ENCODE measurements at regions not wholly inside any gene's neighbourhood (a gene's known extent, or its start where the extent isn't known, plus 50 kb on each side); places are given as distances from the start of the nearest gene placed in this dataset.

- ChIA-PET POLR2A (ENCODE audit: unreplicated experiment) (no interaction called here), CTCF (no interaction called here)
- no peaks in the 10 kb centered on the region for H4K20me1 ChIP-seq (ENCODE audit: insufficient read depth, low read length)
- dilution Hi-C loops (cut with HindIII; ENCODE audit: low sequenced_read_pairs, unreplicated experiment) = no loop called here
- H4K91ac ChIP-seq (ENCODE audit: insufficient read depth, low read depth, low read length) = no peak overlapping the region
- peak overlapping the region; percentile 61 for H2AK9ac ChIP-seq (replicated peaks; ENCODE audit: low read depth, low read length, poor library complexity)
- no peaks in the 10 kb centered on the region for H3K36me3 ChIP-seq (ENCODE audit: control insufficient read depth, insufficient read depth, low read length)
- H3K14ac ChIP-seq (replicated peaks; ENCODE audit: low read depth, low read length) = no peak overlapping the region
- H2AFZ ChIP-seq (replicated peaks; ENCODE audit: low read length, poor library complexity) = peak overlapping the region; percentile 34
- no peak overlapping the region for H3K18ac ChIP-seq (ENCODE audit: low read depth, low read length)
- no peak overlapping the region for H3K9ac ChIP-seq (ENCODE audit: low read depth, low read length)
- peak overlapping the region; percentile 50; the same call in 1 of the 2 replicates for H2AK5ac ChIP-seq (ENCODE audit: low read depth, low read length)
- DNase-seq = no peak
- intact Hi-C loops (cut with micrococcal nuclease) = no loop called here
- H2BK120ac ChIP-seq (ENCODE audit: low read depth, low read length) = no peak overlapping the region; the same call in 1 of the 2 replicates
- no peak overlapping the region for H2BK5ac ChIP-seq (ENCODE audit: low read depth, low read length, poor library complexity, severe bottlenecking)
- H3K27me3 ChIP-seq (ENCODE audit: control insufficient read depth, insufficient read depth, low read length) = no peaks in the 10 kb centered on the region
- peaks cover 5% of the 10 kb centered on the region for H3K9me3 ChIP-seq (ENCODE audit: control insufficient read depth, insufficient read depth, low read length)
- TF ChIP-seq ELK1 (IDR thresholded peaks at IDR 0.05; ENCODE audit: borderline replicate concordance, low read depth, low read length) (no peak), BHLHE40 (IDR thresholded peaks at IDR 0.05; ENCODE audit: low read depth, low read length) (no peak), MAFK (IDR thresholded peaks at IDR 0.05; ENCODE audit: low read depth, low read length) (no peak), RAD21 (IDR thresholded peaks at IDR 0.05; ENCODE audit: low read length) (no peak), MAZ (IDR thresholded peaks at IDR 0.05; ENCODE audit: borderline replicate concordance, low read depth, low read length) (no peak), RFX5 (IDR thresholded peaks at IDR 0.05; ENCODE audit: low read depth, low read length) (no peak), SMC3 (IDR thresholded peaks at IDR 0.05; ENCODE audit: low read depth, low read length) (no peak), FOS (IDR thresholded peaks at IDR 0.05; ENCODE audit: low read depth, low read length) (no peak), USF2 (IDR thresholded peaks at IDR 0.05; ENCODE audit: low read depth, low read length) (no peak), NFE2L2 (IDR thresholded peaks at IDR 0.05; ENCODE audit: low read depth, low read length) (no peak), POLR2A (IDR thresholded peaks at IDR 0.05; ENCODE audit: low read depth, low read length) (no peak), CEBPB (IDR thresholded peaks at IDR 0.05; ENCODE audit: low read depth, low read length) (no peak), RCOR1 (IDR thresholded peaks at IDR 0.05; ENCODE audit: insufficient replicate concordance, low read length) (no peak), CHD1 (IDR thresholded peaks at IDR 0.05; ENCODE audit: low read depth, low read length) (no peak)
- H3K56ac ChIP-seq (ENCODE audit: extremely low read depth, insufficient read depth, low read length) = no peak overlapping the region
- H2BK20ac ChIP-seq (ENCODE audit: low read depth, low read length) = no peak overlapping the region
- no peak overlapping the region for H3K4me2 ChIP-seq (ENCODE audit: low read depth, low read length)
- H3K23ac ChIP-seq (ENCODE audit: low read depth, low read length) = no peak overlapping the region
- H4K5ac ChIP-seq (ENCODE audit: low read depth, low read length) = no peak overlapping the region
- BruUV-seq (replicated peaks) = no TSS peak
- peaks cover 7% of the 10 kb centered on the region for H3K9me1 ChIP-seq (ENCODE audit: insufficient read depth, low read length)
- ATAC-seq (ENCODE audit: low read depth) = no peak
- peaks cover 5 to 18% of the 10 kb centered on the region in 2 experiments; a peak in 2 of 4 replicates for H3K79me1 ChIP-seq (ENCODE audit: low read depth in 1 of 2, low read length in 2 of 2)
- WGBS, 2 experiments (ENCODE audit: extremely low coverage in 2 of 2, insufficient read length in 1 of 2) = 89% methylated on average over 5 of the region's 18 CpGs; no CpG with 5 or more reads in 1 of the 2 experiments
- H3K4me1 ChIP-seq (ENCODE audit: control insufficient read depth, insufficient read depth, low read length) = peaks cover 7% of the 10 kb centered on the region
- peak overlapping the region; percentile 22; the same call in 1 of the 3 replicates for H2BK15ac ChIP-seq (ENCODE audit: low read depth, low read length)
- H3K4me3 ChIP-seq (ENCODE audit: insufficient read depth, low read depth, low read length) = no peak overlapping the region
- H4K8ac ChIP-seq (ENCODE audit: low read depth in 2 of 2, low read length in 2 of 2) = no peak overlapping the region
- in situ Hi-C loops (cut with MboI; ENCODE audit: low sequenced_read_pairs) = no loop called here
- H3K4ac ChIP-seq (ENCODE audit: low read depth, low read length) = no peak overlapping the region; the same call in none of the 2 replicates
- no peak overlapping the region for H3K27ac ChIP-seq (ENCODE audit: insufficient read depth, low read length)
These were observed 63.8 kb downstream of the MYEOV start for GRCh38 chr11:69357458-69358397.

All from IMR-90 (cell line).